D341Med (cell line): ENCODE measurements at regions not wholly inside any gene's neighbourhood (a gene's known extent, or its start where the extent isn't known, plus 50 kb on each side); places are given as distances from the start of the nearest gene placed in this dataset.
"Not testable (repeated sequence)": the region's sequence is repeated elsewhere in the genome, so short reads cannot be mapped to it uniquely, and the experiment has no call there.

Experiments
- DNase-seq: peaks from one replicate; pipeline ENCODE4 v3.0.0; 2012; ENCODE audit warnings: low spot score

DNA sequence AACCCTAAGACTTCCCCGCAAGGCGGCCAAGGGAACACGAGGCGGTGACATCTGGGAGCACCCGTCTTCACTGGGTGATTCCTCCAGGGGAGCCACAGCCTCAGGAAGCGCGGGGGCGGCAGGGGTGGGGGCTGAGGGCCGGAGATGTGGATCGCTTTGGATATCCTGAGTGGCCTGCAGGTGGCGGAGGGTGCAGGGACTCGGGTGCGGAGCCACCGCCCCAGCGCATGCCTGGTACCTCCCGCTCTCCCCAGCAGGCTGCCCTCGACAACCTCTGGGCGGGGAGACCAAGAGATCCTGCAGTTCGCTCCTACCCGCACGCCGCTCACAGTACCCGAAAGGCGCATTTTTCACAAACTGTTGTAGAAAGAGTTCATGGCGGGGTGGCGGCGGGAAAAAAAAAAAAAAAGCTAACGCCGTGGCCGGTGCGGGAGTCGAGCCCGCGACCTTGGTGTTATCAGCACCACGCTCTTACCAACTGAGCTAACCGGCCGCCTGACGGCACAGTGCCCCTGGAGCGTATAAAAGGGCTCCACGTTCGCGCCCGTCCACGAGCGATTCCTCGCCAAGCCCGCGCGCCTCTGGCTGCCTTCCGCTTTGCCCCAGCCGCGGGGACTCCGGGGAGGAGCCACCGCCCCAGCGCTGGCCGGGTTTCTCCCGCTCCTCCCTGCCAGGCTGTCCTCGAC, 124.7 kb upstream of the PRKX start:
- not testable (repeated sequence) for DNase-seq

GRCh38 chrX:3837211-3837610, 123.8 kb upstream of the PRKX start:
- DNase-seq, result not testable (repeated sequence)

DNA sequence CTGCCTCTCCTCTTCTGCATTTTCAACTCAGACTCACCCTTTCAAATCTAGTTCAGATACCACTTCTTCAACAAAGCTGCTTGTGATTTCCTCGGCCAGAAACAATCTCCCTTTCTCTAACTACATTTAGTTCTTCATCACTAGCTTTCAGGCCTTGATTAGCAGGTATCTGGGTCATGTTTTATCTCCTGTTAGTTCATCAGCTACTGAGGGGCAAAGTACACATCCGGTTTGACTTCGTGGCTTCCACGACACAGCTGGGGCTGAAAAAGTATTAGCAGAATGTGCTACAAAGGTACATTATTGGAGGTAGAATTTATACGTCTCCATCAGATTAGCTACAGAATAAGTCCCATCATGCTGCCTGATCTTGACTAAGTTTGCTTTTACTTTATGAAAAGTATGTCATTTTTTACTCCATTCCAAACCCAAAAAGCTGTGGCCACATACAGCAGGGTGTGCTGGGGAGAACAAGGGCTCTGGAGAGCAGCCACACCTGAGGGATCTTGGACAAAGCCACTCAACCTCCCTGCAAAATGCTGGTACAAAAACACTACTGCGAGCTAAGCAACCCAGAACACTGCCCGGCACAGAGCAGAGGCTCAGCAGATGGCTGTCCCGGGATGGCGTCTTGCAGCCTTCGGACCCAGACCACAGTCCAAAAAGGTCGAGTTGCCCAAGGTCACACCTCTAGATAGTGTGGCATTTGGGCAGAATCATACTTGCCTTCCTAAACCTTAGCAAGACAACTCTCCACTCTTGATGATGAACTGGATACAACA, 120.5 kb upstream of the PRKX start:
- DNase-seq, result not testable (repeated sequence)

DNA sequence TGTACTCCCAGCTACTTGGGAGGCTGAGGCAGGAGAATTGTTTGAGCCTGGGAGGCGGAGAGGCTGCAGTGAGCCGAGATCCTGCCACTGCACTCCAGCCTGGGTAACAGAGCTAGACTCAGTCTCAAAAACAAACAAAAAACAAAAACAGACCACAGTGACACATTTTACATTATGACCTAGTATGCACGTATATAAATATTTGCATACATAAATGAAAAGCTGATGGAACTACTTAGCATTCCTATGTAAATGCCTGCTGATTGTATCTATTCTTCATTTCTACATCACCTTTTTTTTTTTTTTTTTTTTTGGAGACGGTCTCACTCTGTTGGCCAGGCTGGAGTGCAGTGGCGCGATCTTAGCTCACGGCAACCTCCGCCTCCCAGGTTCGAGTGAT, 116.6 kb upstream of the PRKX start:
- not testable (repeated sequence) for DNase-seq

- DNase-seq, result not testable (repeated sequence)
Measured at GRCh38 chrX:3829041-3829531, 115.6 kb upstream of the PRKX start.

GRCh38 chrX:3828378-3829040, 115.1 kb upstream of the PRKX start:
- not testable (repeated sequence) for DNase-seq

DNA sequence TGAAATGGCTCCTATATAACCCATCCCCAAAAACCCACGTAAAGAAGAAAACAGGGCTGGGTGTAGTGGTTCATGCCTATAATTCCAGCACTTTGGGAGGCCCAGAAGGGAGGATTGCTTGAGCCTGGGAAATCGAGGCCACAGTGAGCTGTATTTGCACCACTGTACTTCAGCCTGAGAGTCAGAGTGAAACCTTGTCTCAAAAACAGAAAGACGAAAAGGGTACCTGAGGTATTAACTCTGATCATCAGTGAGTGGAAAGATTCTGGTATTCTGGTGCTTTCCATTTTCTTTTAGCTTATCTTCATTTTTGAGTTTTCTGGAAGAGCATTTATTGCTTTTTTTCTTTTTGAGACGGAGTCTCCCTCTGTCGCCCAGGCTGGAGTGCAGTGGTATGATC, 110.6 kb upstream of the PRKX start:
- not testable (repeated sequence) for DNase-seq

- no peak for DNase-seq
Measured at GRCh38 chrX:3820167-3820566, 106.7 kb upstream of the PRKX start.

DNA sequence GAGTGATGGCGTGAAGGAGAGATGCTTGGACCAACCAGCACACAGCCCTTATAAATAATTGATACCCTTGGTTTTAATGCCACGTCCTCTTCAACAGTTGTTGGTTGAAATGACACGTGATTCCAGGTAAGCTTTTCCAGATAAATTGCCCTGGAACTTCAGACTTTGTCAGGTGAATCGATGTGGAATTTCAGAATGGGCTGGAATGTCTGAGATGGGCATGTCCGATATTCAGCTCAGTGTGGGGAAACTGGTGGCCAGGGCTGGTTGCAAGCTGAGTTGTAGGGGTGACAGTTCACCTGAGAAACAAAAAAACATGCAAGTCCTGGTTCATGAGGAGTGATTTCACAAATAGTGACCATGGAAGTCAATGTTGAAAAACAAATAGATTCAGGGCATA, 104.0 kb upstream of the PRKX start:
- DNase-seq, result not testable (repeated sequence)

GRCh38 chrX:3815896-3816664, 102.6 kb upstream of the PRKX start:
- DNase-seq, result peak; percentile 41

- peak; percentile 52 for DNase-seq
Measured at GRCh38 chrX:3811331-3812311, 98.2 kb upstream of the PRKX start.

DNA sequence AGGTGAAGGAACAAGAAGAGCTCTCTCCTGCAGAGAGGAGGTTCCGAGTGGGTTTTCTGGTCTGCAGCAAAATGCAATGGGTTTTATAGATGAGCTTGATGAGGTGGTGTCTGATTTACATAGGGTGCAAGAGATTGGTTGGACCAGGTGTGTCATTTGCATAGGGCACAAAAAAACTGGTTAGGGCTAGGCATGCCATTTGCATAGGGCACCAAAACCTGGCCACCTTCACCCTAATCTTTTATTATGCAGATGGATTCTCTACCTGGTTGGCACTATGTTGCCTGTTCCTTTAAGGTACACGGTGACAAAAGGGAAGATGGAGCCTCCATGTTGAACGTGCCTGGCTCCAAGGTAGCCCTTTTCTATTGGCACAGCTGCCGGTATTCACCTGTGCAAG, 94.5 kb upstream of the PRKX start:
- DNase-seq, result no peak

GRCh38 chrX:3806630-3807029, 93.2 kb upstream of the PRKX start:
- no peak for DNase-seq

DNA sequence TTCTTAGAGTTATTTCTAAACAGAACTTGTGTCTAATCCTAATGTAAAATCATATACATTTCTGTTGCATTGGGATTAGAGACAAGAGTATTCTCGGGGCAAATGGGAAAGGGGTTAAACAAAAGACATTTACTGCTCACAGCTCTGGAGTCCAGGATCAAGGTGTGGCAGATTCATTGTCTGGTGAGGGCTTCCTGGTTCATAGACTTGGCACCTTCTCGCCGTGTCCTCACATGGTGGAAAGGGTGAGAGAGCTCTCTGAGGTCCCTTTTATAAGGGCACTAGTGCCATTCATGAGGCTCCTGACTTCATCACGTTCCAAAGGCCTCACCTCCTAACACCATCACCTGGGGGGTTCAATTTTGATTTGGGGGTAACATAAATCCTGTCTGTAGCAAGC, 90.3 kb upstream of the PRKX start:
- DNase-seq, result no peak

DNA sequence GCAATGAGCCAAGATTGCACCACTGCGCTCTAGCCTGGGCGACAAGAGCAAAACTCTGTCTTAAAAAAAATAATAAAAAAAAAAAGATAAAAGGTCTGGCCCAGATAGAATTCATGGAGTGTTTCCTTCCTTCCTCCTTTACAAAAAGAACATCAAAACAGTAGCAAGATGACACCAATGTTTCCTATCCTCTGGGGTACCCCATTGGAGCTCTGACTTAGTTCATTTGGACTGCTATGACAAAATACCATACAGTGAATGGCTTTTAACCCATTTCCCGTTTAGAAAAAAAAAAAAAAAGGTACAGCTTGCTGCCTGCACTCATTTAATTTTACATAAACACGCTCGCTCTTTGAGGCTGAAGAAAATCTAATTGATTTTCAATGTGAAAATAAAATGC, 89.9 kb upstream of the PRKX start:
- DNase-seq, result no peak

DNA sequence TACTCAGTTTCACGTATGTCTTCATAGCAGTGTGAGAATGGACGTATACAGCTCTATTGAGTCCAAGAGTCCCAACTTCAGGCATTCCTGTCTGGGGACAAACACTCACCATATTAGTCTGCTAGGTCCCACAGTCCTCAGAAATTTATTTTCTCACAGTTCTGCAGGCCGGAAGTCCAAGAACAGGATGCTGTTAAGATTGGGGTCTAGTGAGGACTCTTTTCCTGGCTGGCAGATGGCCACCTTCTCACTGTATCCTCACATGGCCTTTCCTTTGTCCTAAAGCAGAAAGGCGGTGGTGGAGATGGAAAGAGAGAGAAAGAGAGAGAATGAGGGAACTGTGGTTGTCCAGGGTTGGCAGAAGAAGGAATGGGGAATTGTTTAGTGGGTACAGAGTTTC, 82.0 kb upstream of the PRKX start:
- not testable (repeated sequence) for DNase-seq

DNA sequence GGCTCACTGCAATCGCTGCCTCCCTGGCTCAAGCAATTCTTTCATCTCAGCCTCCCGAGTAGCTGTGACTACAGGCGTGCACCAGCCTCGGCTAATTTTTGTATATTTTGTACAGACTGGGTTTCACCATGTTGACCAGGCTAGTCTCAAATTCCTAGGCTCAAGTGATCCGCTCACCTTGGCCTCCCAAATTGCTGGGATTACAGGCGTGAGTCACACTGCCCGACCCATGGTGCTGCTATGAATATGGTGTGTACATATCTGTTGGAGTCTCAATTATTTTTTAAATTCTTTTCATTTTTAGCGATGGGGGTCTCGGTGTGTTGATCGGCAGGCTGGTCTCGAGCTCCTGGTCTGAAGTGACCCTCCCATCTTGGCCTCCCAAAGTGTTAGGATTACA, 78.0 kb upstream of the PRKX start:
- no peak for DNase-seq

DNA sequence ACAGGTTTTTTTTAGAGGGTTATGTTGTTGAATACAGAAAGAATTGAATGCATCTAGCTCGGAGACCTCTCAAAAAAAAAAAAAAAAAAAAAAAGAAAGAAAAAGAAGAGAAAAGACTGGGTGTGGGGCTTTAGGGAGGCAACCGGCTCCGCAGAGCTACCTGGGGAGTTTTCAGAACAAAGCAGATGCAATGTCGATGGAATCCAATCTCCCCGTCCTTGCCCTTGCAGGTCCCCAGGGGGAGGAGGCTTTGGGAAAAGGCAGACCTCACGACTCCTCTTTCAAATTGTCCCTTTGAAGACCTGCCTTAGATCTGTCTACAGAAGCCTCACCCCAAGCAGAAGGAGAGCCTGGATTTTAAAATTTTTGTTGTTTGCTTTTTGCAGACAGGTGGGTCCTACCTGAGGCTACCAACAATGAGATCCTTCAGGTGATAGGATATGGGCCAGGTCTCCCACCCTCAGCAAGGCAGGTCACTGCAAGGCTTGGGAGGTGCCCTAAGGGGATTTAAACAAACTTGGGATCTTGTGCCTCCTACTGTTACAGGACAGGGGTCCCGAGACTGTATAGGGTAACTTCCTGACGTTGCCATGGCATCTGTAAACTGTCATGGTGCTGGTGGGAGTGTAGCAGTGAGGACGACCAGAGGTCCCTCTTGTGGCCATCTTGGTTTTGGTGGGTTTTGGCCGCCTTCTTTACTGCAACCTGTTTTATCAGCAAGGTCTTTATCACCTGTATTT, 75.2 kb upstream of the PRKX start:
- no peak for DNase-seq

DNA sequence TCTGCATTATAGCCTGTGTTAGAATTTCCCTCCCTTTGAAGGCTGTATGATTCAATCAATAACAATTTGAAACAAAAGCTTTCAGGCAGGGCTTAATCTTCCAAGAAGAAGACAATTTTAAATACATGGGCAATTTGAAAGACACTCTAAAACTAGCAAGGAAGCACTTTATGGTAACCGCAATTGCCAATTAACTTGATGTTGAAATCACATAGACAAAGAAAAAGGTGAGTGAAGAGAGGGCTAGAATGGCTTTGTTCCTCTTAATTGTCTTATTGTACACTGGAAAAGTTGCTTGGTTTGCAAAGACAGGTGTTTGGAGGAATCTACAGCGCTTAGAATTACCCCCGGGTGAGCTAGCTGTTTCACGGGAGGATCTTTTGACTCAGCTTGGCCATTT, 74.4 kb upstream of the PRKX start:
- DNase-seq, result no peak

DNA sequence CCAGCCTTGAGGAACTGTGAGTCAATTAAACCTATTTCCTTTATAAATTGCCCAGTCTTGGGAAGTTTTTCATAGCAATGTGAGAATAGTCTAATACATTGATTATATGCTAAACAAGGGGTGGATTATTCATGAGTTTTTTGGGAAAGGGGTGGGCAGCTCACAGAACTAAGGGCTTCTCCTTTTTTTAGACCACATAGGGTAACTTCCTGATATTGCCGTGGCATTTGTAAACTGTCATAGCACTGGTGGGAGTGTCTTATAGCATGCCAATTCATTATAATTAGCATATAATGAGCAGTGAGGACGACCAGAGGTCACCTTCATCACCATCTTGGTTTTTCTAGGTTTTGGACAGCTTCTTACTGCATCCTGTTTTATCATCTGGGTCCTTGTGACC, 72.4 kb upstream of the PRKX start:
- DNase-seq, result not testable (repeated sequence)
